Suppressor macrophage treated with lipopolysaccharide for 4 hours (primary cell): ENCODE measurements at regions not wholly inside any gene's neighbourhood (a gene's known extent, or its start where the extent isn't known, plus 50 kb on each side); places are given as distances from the start of the nearest gene placed in this dataset.
"Not testable (repeated sequence)": the region's sequence is repeated elsewhere in the genome, so short reads cannot be mapped to it uniquely, and the experiment has no call there.

ENCODE experiments used
- DNase-seq: peaks from one replicate; pipeline ENCODE4 v3.0.0-alpha.2; 2020

- no peak for DNase-seq
Observed at GRCh38 chr6:15953152-15953880, 175.6 kb upstream of the MYLIP start.

GRCh38 chr6:15952231-15953151 lies 176.4 kb upstream of the MYLIP start:
- DNase-seq = no peak

GRCh38 chr6:15950962-15951569 lies 177.8 kb upstream of the MYLIP start:
- DNase-seq = peak; percentile 23

GRCh38 chr6:15949982-15950381 lies 178.9 kb upstream of the MYLIP start:
- DNase-seq = no peak

- no peak for DNase-seq
Observed at GRCh38 chr6:15948930-15949900, 179.7 kb upstream of the MYLIP start.

- no peak for DNase-seq
Observed at GRCh38 chr6:15947923-15948322, 181.0 kb upstream of the MYLIP start.

GRCh38 chr6:15947436-15947835 lies 181.4 kb upstream of the MYLIP start:
- DNase-seq = no peak

- no peak for DNase-seq
Observed at GRCh38 chr6:15946701-15947385, 182.0 kb upstream of the MYLIP start.

GRCh38 chr6:15945593-15946159 lies 183.2 kb upstream of the MYLIP start:
- DNase-seq = no peak

GRCh38 chr6:15943423-15943822 lies 185.5 kb upstream of the MYLIP start:
- no peak for DNase-seq

GRCh38 chr6:15941168-15941567 lies 187.7 kb upstream of the MYLIP start:
- no peak for DNase-seq

- no peak for DNase-seq
Observed at GRCh38 chr6:15938107-15938506, 190.8 kb upstream of the MYLIP start.

GRCh38 chr6:15937602-15938001 lies 191.3 kb upstream of the MYLIP start:
- DNase-seq = no peak

GRCh38 chr6:15936503-15936902 lies 192.4 kb upstream of the MYLIP start:
- DNase-seq = no peak

GRCh38 chr6:15935661-15936060 lies 193.2 kb upstream of the MYLIP start:
- DNase-seq = no peak

GRCh38 chr6:15931697-15932096 lies 197.2 kb upstream of the MYLIP start:
- not testable (repeated sequence) for DNase-seq

GRCh38 chr6:15930207-15930606 lies 198.7 kb upstream of the MYLIP start:
- no peak for DNase-seq

- DNase-seq = peak; percentile 70
Observed at GRCh38 chr6:15929685-15930084, 199.2 kb upstream of the MYLIP start.

- DNase-seq = no peak
Observed at GRCh38 chr6:15927531-15928225, 201.2 kb upstream of the MYLIP start.

- DNase-seq = no peak
Observed at GRCh38 chr6:15926256-15926655, 202.6 kb upstream of the MYLIP start.

GRCh38 chr6:15924893-15925292 lies 204.0 kb upstream of the MYLIP start:
- DNase-seq = no peak
